KOPT-K1 (cell line): ENCODE measurements at regions not wholly inside any gene's neighbourhood (a gene's known extent, or its start where the extent isn't known, plus 50 kb on each side); places are given as distances from the start of the nearest gene placed in this dataset.
"Not testable (repeated sequence)": the region's sequence is repeated elsewhere in the genome, so short reads cannot be mapped to it uniquely, and the experiment has no call there.

Source experiments
- H3K27ac ChIP-seq: fragments of 200-600 bp; sonication (generic); 2 replicates; pipeline ENCODE4 v1.5.1; 2016; ENCODE audit warnings: antibody characterized with exemption, mild to moderate bottlenecking, low read depth, low read length; ENCODE audit not compliant: poor library complexity, severe bottlenecking
- H3K36me3 ChIP-seq: fragments of 200-600 bp; sonication (generic); 2 replicates; pipeline ENCODE4 v1.5.1; 2017; ENCODE audit warnings: antibody characterized with exemption, mild to moderate bottlenecking, low read length, moderate library complexity; ENCODE audit not compliant: insufficient read depth
- H3K9me3 ChIP-seq: fragments of 200-600 bp; sonication (generic); 2 replicates; pipeline ENCODE4 v1.5.1; 2017; ENCODE audit warnings: antibody characterized with exemption, low read length, mild to moderate bottlenecking; ENCODE audit not compliant: insufficient read depth, poor library complexity, severe bottlenecking

- H3K36me3 ChIP-seq = peaks cover 7% of the 10 kb centered on the region; the same call in 1 of the 2 replicates
- peak overlapping the region; percentile 85 for H3K27ac ChIP-seq
- H3K9me3 ChIP-seq = no peaks in the 10 kb centered on the region
Observed at GRCh38 chr9:36485647-36486328, 85.7 kb upstream of the RNF38 start.

- Histone ChIP-seq H3K9me3 (no peaks in the 10 kb centered on the region), H3K27ac (no peak overlapping the region), H3K36me3 (peaks cover 7% of the 10 kb centered on the region; the same call in 1 of the 2 replicates)
Observed at GRCh38 chr9:36484124-36484523, 84.1 kb upstream of the RNF38 start.

GRCh38 chr9:36479101-36479500, 79.0 kb upstream of the RNF38 start:
- no peak overlapping the region for H3K27ac ChIP-seq
- peaks cover 7% of the 10 kb centered on the region; the same call in 1 of the 2 replicates for H3K36me3 ChIP-seq

GRCh38 chr9:36471359-36471758, 71.3 kb upstream of the RNF38 start:
- Histone ChIP-seq H3K27ac (peak overlapping the region; percentile 69), H3K36me3 (no peaks in the 10 kb centered on the region)

More at GRCh38 chr9:36479101-36479500, 79.0 kb upstream of the RNF38 start:
- no peaks in the 10 kb centered on the region for H3K9me3 ChIP-seq

GRCh38 chr9:36470643-36471290, 70.7 kb upstream of the RNF38 start:
- no peaks in the 10 kb centered on the region for H3K9me3 ChIP-seq
- H3K36me3 ChIP-seq = no peaks in the 10 kb centered on the region
- H3K27ac ChIP-seq = peak overlapping the region; percentile 69

More at GRCh38 chr9:36471359-36471758, 71.3 kb upstream of the RNF38 start:
- H3K9me3 ChIP-seq = no peaks in the 10 kb centered on the region

GRCh38 chr9:36463467-36463866, 63.4 kb upstream of the RNF38 start:
- Histone ChIP-seq H3K27ac (no peak overlapping the region), H3K36me3 (peaks cover 8% of the 10 kb centered on the region; the same call in 1 of the 2 replicates), H3K9me3 (no peaks in the 10 kb centered on the region)

- Histone ChIP-seq H3K9me3 (no peaks in the 10 kb centered on the region), H3K27ac (no peak overlapping the region), H3K36me3 (peaks cover 8% of the 10 kb centered on the region; the same call in 1 of the 2 replicates)
Observed at GRCh38 chr9:36462245-36462644, 62.2 kb upstream of the RNF38 start.

GRCh38 chr9:36461323-36461722, 61.3 kb upstream of the RNF38 start:
- H3K9me3 ChIP-seq = no peaks in the 10 kb centered on the region
- H3K36me3 ChIP-seq = peaks cover 8% of the 10 kb centered on the region; the same call in 1 of the 2 replicates
- no peak overlapping the region for H3K27ac ChIP-seq

GRCh38 chr9:36458430-36458915, 58.4 kb upstream of the RNF38 start:
- peaks cover 12% of the 10 kb centered on the region; the same call in 1 of the 2 replicates for H3K36me3 ChIP-seq
- not testable (repeated sequence) for H3K27ac ChIP-seq

GRCh38 chr9:36457836-36458429, 57.9 kb upstream of the RNF38 start:
- Histone ChIP-seq H3K36me3 (peaks cover 7% of the 10 kb centered on the region; the same call in 1 of the 2 replicates), H3K9me3 (no peaks in the 10 kb centered on the region), H3K27ac (no peak overlapping the region)

More at GRCh38 chr9:36458430-36458915, 58.4 kb upstream of the RNF38 start:
- not testable (repeated sequence) for H3K9me3 ChIP-seq

GRCh38 chr9:36456480-36457065, 56.5 kb upstream of the RNF38 start:
- H3K27ac ChIP-seq = no peak overlapping the region
- no peaks in the 10 kb centered on the region for H3K9me3 ChIP-seq
- 0 out of 2 replicates have a peak, but pooled peaks cover 5% of the 10 kb centered on the region for H3K36me3 ChIP-seq

GRCh38 chr9:36451949-36452348, 51.9 kb upstream of the RNF38 start:
- 0 out of 2 replicates have a peak, but pooled peaks cover 5% of the 10 kb centered on the region for H3K36me3 ChIP-seq
- no peak overlapping the region for H3K27ac ChIP-seq
- H3K9me3 ChIP-seq = no peaks in the 10 kb centered on the region

GRCh38 chr9:36450110-36450732, 50.2 kb upstream of the RNF38 start:
- Histone ChIP-seq H3K36me3 (peaks cover 8% of the 10 kb centered on the region; the same call in 1 of the 2 replicates), H3K27ac (no peak overlapping the region), H3K9me3 (no peaks in the 10 kb centered on the region)
